BLaER1 treated with 17β-estradiol and CSF1 and Interleukin-3, amounts not matched to agents 10 nM and 100 nM (cell line): ENCODE measurements at regions not wholly inside any gene's neighbourhood (a gene's known extent, or its start where the extent isn't known, plus 50 kb on each side); places are given as distances from the start of the nearest gene placed in this dataset.
A peak's percentile ranks its signal among the peaks of the same experiment; 100 is the strongest.

Source experiments
- H3K27ac ChIP-seq, 11 experiments: shearing (Covaris generic); formaldehyde crosslinking; 2 replicates each; pipeline ENCODE4 v1.8.1; 2022
- H3K27me3 ChIP-seq, 11 experiments: shearing (Covaris generic); formaldehyde crosslinking; 2 replicates each; pipeline ENCODE4 v1.8.1; 2022
- H3K36me3 ChIP-seq, 11 experiments: shearing (Covaris generic); formaldehyde crosslinking; 2 replicates each; pipeline ENCODE4 v1.8.1; 2022
- H3K4me1 ChIP-seq, 10 experiments: shearing (Covaris generic); formaldehyde crosslinking; 2 replicates each; pipeline ENCODE4 v1.8.1; 2022
- H3K4me2 ChIP-seq, 11 experiments: shearing (Covaris generic); formaldehyde crosslinking; 2 replicates each; pipeline ENCODE4 v1.8.1; 2022
- H3K4me3 ChIP-seq, 10 experiments: shearing (Covaris generic); formaldehyde crosslinking; 2 replicates each; pipeline ENCODE4 v1.8.1; 2022
- H3K9ac ChIP-seq, 11 experiments: shearing (Covaris generic); formaldehyde crosslinking; 2 replicates each; pipeline ENCODE4 v1.8.1; 2022
- H3K9me3 ChIP-seq, 11 experiments: shearing (Covaris generic); formaldehyde crosslinking; replicated peaks in 1 of 11; 2 replicates each; pipeline ENCODE4 v1.8.1; 2022
- H4K20me1 ChIP-seq, 11 experiments: shearing (Covaris generic); formaldehyde crosslinking; 2 replicates each; pipeline ENCODE4 v1.8.1; 2022
- Cebpa-rat ChIP-seq, 11 experiments: shearing (Covaris generic); IDR thresholded peaks; 2 replicates each; pipeline ENCODE4 v1.8.1; 2022

- Histone ChIP-seq H3K27me3 (no peaks in the 10 kb centered on the region), H3K9ac (no peak overlapping the region), H3K4me3 (no peak overlapping the region), H3K27ac (no peak overlapping the region), H3K36me3 (no peaks in the 10 kb centered on the region), H4K20me1 (no peaks in the 10 kb centered on the region), H3K4me2 (no peak overlapping the region), H3K4me1 (peaks cover 12 to 26% (median 21%) of the 10 kb centered on the region in 10 experiments), H3K9me3 (peaks cover 0 to 8% (median 5%) of the 10 kb centered on the region in 11 experiments; a peak in 8 of 22 replicates)
- no peak for TF ChIP-seq Cebpa-rat (IDR thresholded peaks at IDR 0.05)
Measured at GRCh38 chr6:25142506-25142905, 136.7 kb upstream of the CARMIL1 start.

- Histone ChIP-seq H3K27me3 (no peaks in the 10 kb centered on the region), H4K20me1 (no peaks in the 10 kb centered on the region), H3K27ac (no peak overlapping the region), H3K36me3 (peaks cover 0 to 6% (median 0%) of the 10 kb centered on the region in 11 experiments; a peak in 1 of 22 replicates), H3K9me3 (peaks cover 7 to 23% (median 17%) of the 10 kb centered on the region in 11 experiments; a peak in 20 of 22 replicates), H3K4me2 (no peak overlapping the region), H3K4me1 (peaks cover 0 to 15% (median 12%) of the 10 kb centered on the region in 10 experiments; a peak in 16 of 20 replicates), H3K9ac (no peak overlapping the region), H3K4me3 (no peak overlapping the region)
- no peak for TF ChIP-seq Cebpa-rat (IDR thresholded peaks at IDR 0.05)
Measured at GRCh38 chr6:25144919-25145318, 134.3 kb upstream of the CARMIL1 start.

GRCh38 chr6:25147223-25147622 lies 132.0 kb upstream of the CARMIL1 start:
- H3K9me3 ChIP-seq = peaks cover 11 to 35% (median 20%) of the 10 kb centered on the region in 11 experiments; a peak in 19 of 22 replicates
- H4K20me1 ChIP-seq = no peaks in the 10 kb centered on the region
- H3K36me3 ChIP-seq = peaks cover 0 to 7% (median 0%) of the 10 kb centered on the region in 11 experiments; a peak in 1 of 22 replicates
- no peak overlapping the region for H3K4me3 ChIP-seq
- peak overlapping the region in 8 of 11 experiments; percentile 1 to 61 (median 32); a peak in 7 of 22 replicates for H3K4me2 ChIP-seq
- TF ChIP-seq Cebpa-rat (IDR thresholded peaks at IDR 0.05) = no peak
- H3K9ac ChIP-seq = no peak overlapping the region
- H3K4me1 ChIP-seq = peaks cover 0 to 15% (median 12%) of the 10 kb centered on the region in 10 experiments; a peak in 16 of 20 replicates
- H3K27ac ChIP-seq = no peak overlapping the region
- H3K27me3 ChIP-seq = no peaks in the 10 kb centered on the region

DNA sequence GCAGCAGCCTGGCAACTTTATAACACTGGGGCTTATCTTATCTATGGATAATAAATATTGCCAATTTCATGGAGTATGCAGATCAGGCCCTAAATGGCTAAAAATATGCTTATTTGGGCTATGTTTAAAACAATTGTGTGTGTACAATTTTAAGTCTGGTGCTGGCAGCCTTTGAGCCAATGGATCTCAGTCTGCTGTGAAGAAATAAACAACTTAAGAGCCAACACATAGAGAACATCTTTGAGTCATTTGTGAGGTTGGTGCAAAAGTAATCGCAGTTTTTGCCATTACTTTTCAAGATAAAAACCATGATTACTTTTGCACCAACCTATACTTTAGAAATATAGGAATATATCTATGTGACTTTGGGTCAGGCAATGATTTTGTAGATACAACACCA lies 129.1 kb upstream of the CARMIL1 start:
- no peak for TF ChIP-seq Cebpa-rat (IDR thresholded peaks at IDR 0.05)
- H3K36me3 ChIP-seq = peaks cover 0 to 7% (median 0%) of the 10 kb centered on the region in 11 experiments; a peak in 1 of 22 replicates
- no peaks in the 10 kb centered on the region for H3K27me3 ChIP-seq
- H3K4me3 ChIP-seq = no peak overlapping the region
- H3K27ac ChIP-seq = no peak overlapping the region
- H3K4me1 ChIP-seq = peaks cover 8 to 28% (median 20%) of the 10 kb centered on the region in 10 experiments
- no peaks in the 10 kb centered on the region for H4K20me1 ChIP-seq
- H3K4me2 ChIP-seq = no peak overlapping the region
- H3K9ac ChIP-seq = no peak overlapping the region
- peaks cover 29 to 54% (median 38%) of the 10 kb centered on the region in 11 experiments for H3K9me3 ChIP-seq

- Histone ChIP-seq H3K9me3 (peaks cover 29 to 55% (median 38%) of the 10 kb centered on the region in 11 experiments), H3K36me3 (peaks cover 0 to 7% (median 0%) of the 10 kb centered on the region in 11 experiments; a peak in 1 of 22 replicates), H3K27me3 (no peaks in the 10 kb centered on the region), H3K27ac (no peak overlapping the region), H3K4me2 (no peak overlapping the region), H3K4me3 (no peak overlapping the region), H4K20me1 (no peaks in the 10 kb centered on the region), H3K4me1 (peaks cover 17 to 36% (median 28%) of the 10 kb centered on the region in 10 experiments), H3K9ac (no peak overlapping the region)
- TF ChIP-seq Cebpa-rat (IDR thresholded peaks at IDR 0.05) = no peak
Measured at GRCh38 chr6:25150863-25151262, 128.3 kb upstream of the CARMIL1 start.

GRCh38 chr6:25153079-25153478 lies 126.1 kb upstream of the CARMIL1 start:
- Histone ChIP-seq H3K27me3 (no peaks in the 10 kb centered on the region), H3K4me2 (no peak overlapping the region), H4K20me1 (no peaks in the 10 kb centered on the region), H3K36me3 (peaks cover 0 to 7% (median 0%) of the 10 kb centered on the region in 11 experiments; a peak in 2 of 22 replicates), H3K9me3 (peaks cover 49 to 74% (median 53%) of the 10 kb centered on the region in 11 experiments), H3K4me1 (peaks cover 20 to 28% (median 23%) of the 10 kb centered on the region in 10 experiments), H3K4me3 (no peak overlapping the region), H3K27ac (no peak overlapping the region), H3K9ac (no peak overlapping the region)
- TF ChIP-seq Cebpa-rat (IDR thresholded peaks at IDR 0.05) = no peak

DNA sequence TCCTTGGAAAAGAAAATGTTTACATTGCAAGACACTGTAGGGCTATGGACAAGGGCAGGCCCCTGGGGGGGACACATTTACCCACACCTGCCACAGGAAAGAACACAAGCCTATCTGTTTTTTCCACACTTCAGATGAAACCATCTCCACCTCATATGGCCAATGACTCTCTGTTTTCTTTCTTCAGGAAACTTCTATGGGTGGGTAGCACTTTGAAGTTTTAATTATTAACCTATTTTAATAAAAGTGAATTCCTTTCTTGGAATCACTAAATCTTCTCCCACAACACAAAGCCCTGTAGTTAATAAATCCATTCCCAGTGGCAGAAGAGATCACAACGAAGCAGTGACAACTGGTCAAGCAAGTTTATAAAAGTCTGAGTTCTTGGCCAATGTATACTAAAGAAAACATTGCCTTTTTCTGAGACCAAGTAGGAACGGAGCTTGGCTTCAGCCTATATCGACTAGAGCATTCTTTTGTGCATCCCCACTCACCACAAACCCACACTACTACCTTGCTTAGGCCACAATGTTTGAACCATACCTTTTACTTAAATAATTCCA lies 125.1 kb upstream of the CARMIL1 start:
- H3K27ac ChIP-seq = peak overlapping the region in 3 of 11 experiments; percentile 36 to 62 (median 60); a peak in 4 of 22 replicates
- H3K9ac ChIP-seq = no peak overlapping the region
- H4K20me1 ChIP-seq = no peaks in the 10 kb centered on the region
- peaks cover 0 to 7% (median 0%) of the 10 kb centered on the region in 11 experiments; a peak in 2 of 22 replicates for H3K36me3 ChIP-seq
- peaks cover 20 to 28% (median 23%) of the 10 kb centered on the region in 10 experiments for H3K4me1 ChIP-seq
- TF ChIP-seq Cebpa-rat (IDR thresholded peaks at IDR 0.05) = no peak
- H3K27me3 ChIP-seq = no peaks in the 10 kb centered on the region
- no peak overlapping the region for H3K4me3 ChIP-seq
- peak overlapping the region in 8 of 11 experiments; percentile 65 to 81 (median 74); a peak in 15 of 22 replicates for H3K4me2 ChIP-seq
- H3K9me3 ChIP-seq = peaks cover 55 to 74% (median 60%) of the 10 kb centered on the region in 11 experiments

GRCh38 chr6:25155211-25155610 lies 124.0 kb upstream of the CARMIL1 start:
- H3K4me1 ChIP-seq = peaks cover 20 to 28% (median 23%) of the 10 kb centered on the region in 10 experiments
- H3K9ac ChIP-seq = peak overlapping the region in 2 of 11 experiments; percentile 1 to 22; a peak in 2 of 22 replicates
- peaks cover 49 to 71% (median 58%) of the 10 kb centered on the region in 11 experiments for H3K9me3 ChIP-seq
- peak overlapping the region in 9 of 11 experiments; percentile 22 to 62 (median 36); a peak in 15 of 22 replicates for H3K27ac ChIP-seq
- peaks cover 0 to 5% (median 0%) of the 10 kb centered on the region in 11 experiments; a peak in 1 of 22 replicates for H3K36me3 ChIP-seq
- TF ChIP-seq Cebpa-rat (IDR thresholded peaks at IDR 0.05) = no peak
- peak overlapping the region; percentile 14 to 81 (median 71); a peak in 21 of 22 replicates for H3K4me2 ChIP-seq
- no peaks in the 10 kb centered on the region for H4K20me1 ChIP-seq
- H3K4me3 ChIP-seq = 0 out of 20 replicates have a peak overlapping the region, but pooled peaks of 1 of the 10 experiments have one; percentile 2
- no peaks in the 10 kb centered on the region for H3K27me3 ChIP-seq

- Histone ChIP-seq H3K4me1 (peaks cover 20 to 28% (median 23%) of the 10 kb centered on the region in 10 experiments), H4K20me1 (no peaks in the 10 kb centered on the region), H3K4me3 (no peak overlapping the region), H3K9ac (peak overlapping the region in 1 of 11 experiments; percentile 22; a peak in 1 of 22 replicates), H3K9me3 (peaks cover 49 to 62% (median 55%) of the 10 kb centered on the region in 11 experiments), H3K27me3 (no peaks in the 10 kb centered on the region), H3K27ac (peak overlapping the region in 8 of 11 experiments; percentile 29 to 62 (median 37); a peak in 15 of 22 replicates), H3K4me2 (peak overlapping the region in 10 of 11 experiments; percentile 14 to 81 (median 72); a peak in 20 of 22 replicates), H3K36me3 (peaks cover 0 to 5% (median 0%) of the 10 kb centered on the region in 11 experiments; a peak in 1 of 22 replicates)
- TF ChIP-seq Cebpa-rat (IDR thresholded peaks at IDR 0.05) = no peak
Measured at GRCh38 chr6:25156123-25156522, 123.1 kb upstream of the CARMIL1 start.
